ENCODE measurements at regions not wholly inside any gene's neighbourhood (a gene's known extent, or its start where the extent isn't known, plus 50 kb on each side); places are given as distances from the start of the nearest gene placed in this dataset.

- no peak for TF ChIP-seq POU2F2 (IDR thresholded peaks at IDR 0.05; ENCODE audit: low read depth, low read length)
- no peak for TF ChIP-seq POLR2A (IDR thresholded peaks at IDR 0.05; ENCODE audit: low read depth, low read length)
- TF ChIP-seq POLR2AphosphoS5 (IDR thresholded peaks at IDR 0.05; ENCODE audit: low read depth, low read length), result no peak
Observed at GRCh38 chr20:7347409-7347808, 579.9 kb downstream of the BMP2 start.

All from GM12891 (cell line).